CD4-positive, alpha-beta T cell treated with Interleukin-15 for 1 hour (primary cell): ENCODE measurements at regions not wholly inside any gene's neighbourhood (a gene's known extent, or its start where the extent isn't known, plus 50 kb on each side); places are given as distances from the start of the nearest gene placed in this dataset.
"Not testable (repeated sequence)": the region's sequence is repeated elsewhere in the genome, so short reads cannot be mapped to it uniquely, and the experiment has no call there.

Source experiments
- DNase-seq: peaks from one replicate; pipeline ENCODE4 v3.0.0-alpha.2; 2020

DNA sequence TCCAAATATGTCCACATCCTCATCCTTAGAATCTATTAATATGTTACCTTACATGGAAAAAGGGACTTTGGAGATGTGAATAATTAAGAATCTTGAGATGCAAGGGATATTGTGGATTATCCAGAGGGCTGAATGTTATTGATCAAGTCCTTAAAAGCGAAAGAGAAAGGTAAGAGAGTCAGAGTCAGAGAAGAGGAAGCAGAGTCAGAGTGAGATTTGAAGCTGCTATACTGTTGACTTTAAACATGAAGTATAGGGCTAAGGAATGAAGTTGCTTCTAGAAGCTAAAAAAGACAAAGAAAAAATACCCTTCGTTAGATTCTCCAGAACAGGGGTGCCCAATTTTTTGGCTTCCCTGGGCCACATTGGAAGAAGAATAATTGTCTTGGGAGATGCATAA, 627.2 kb upstream of the SLITRK6 start:
- DNase-seq, result no peak

DNA sequence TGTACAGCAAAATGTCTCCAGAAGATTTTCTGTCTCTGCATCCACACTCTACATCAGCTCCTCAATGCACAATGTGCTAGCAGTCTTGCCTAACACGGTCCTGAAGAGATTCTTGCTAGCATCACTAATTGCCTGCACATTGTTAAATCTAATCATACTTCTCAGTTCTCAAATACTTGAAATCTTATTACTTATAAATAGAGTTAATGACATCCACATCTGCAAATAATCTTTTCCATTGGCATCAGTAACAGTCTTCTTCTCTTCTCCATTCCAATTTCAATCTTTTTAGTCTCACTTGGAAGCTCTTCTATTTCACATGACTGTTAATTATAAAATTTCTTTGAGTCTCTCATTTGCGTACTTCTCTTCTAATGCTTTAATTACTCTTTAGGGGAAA, 630.5 kb upstream of the SLITRK6 start:
- no peak for DNase-seq

DNA sequence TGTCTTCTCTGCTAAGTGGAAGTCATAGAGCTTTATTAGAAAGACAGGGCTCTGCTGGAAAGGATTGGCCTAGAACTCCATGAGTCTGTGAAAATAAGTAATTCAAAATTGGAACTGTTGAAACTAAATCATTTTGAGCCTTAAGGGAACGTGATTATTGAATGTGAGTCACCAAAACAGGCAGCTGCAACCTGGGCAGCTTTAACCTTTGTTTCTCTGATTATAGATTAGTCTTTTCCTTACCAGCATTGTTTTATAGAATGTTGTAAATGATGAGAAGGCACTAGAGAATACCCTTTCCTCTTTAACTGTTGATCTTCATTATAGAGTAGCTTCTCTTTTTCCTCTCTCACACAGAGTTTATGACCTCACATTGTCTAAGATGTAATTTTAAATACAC, 638.8 kb upstream of the SLITRK6 start:
- DNase-seq, result no peak

DNA sequence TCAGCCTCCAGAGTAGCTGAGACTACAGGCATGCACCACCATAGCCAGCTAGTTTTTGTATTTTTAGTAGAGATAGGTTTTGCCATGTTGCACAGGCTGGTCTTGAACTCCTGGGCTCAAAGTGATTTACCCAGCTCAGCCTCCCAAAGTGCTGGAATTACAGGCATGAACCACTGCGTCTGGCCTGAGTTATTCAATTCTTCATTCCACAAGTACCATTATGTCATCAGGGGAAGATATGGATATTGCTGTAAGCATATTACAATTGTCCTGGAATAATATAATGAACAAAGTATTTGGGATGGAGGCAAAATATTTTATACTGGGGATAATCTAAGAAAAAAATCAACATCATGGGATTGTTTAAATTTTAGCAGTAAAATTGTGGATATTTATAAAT, 646.0 kb upstream of the SLITRK6 start:
- DNase-seq, result no peak

DNA sequence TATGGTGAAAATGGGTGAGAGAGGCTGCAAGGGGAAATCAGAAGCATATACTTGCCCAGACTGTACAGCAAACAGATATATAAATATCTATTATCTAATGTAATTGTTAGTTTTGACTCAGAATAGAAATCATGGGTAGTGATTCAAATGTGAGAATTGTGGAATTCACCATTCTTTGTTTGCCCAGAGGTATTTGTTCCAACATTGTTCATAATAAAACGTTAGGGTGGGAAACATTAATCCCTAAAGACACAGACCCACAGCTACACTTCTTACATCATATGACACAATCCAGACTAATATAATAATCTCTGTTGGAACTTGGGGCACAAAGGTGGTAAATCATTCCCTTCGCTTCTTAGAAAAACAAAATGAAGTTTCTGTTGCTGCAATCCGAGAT, 646.5 kb upstream of the SLITRK6 start:
- DNase-seq, result no peak

DNA sequence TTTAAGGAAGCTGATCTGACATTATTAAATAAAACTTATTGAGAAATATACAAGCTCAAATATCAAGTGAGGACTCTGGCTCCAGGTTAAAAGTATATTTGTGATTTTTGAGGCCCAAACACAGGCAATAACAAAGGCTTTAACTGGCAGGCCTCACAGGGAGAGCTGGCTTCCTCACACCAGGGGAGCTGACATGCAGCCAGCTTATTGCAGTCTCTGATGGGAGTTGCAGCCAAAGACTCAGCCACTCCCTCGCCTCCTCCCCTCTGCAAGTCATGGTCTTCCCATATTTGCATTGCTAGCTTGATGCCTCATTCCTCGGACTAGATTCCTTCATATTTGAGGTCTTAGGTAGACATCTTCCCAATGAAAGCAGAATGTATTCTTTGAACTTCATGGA, 647.1 kb upstream of the SLITRK6 start:
- DNase-seq, result no peak

DNA sequence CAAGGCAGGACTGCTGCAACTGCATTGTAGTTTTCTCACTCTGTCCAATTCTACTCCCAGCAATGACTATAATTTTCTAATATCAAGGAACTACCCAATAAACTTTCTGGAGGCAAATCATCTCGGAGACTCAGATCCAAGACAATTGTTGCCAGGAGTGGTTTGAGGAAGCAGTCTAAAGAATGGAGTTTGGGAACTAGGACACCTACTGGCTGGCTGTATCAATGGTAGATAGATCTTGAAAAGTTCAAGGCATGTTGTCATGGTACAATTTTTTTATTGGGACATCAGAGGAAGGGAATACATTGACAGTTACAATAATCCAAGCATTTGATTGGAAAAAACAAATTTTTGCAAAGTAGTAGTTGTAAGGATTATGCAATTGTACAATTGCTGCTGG, 648.3 kb upstream of the SLITRK6 start:
- no peak for DNase-seq

DNA sequence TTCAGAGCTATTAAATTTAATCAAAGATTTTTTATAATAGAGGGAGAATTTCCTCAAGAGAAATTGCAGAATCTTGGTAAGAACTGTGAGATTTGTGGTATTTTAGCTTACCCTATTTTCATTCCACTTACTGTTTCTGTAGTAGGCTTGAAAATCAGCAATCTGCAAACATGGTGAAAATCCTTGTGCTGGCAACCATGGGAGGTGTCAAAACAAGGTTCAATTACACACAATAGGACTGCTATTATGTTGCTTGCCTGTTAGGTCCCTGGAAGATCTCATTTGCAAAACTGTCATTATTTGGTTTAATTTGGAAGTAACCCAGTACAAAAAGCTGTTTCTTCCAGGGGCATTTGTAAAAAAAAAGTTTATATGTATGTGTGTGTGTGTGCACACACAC, 662.8 kb upstream of the SLITRK6 start:
- no peak for DNase-seq

DNA sequence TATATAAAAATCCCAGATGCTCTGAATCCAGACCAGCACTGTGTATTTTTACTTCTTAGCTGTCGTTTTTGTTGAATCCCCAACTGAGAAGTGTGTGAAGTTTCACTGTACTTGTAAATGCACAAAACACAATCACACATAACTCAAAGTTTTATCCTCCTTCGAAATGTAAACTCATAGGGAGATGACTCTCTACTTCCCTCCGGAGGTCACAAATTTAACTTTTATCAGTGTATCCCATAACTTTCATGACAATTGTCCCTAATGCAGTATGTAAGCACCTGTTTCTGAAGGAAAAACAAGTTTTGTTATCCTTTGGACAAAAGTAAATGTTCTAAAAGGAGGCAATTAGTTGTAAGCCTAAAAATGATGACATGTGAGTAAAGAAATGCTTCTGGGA, 665.0 kb upstream of the SLITRK6 start:
- no peak for DNase-seq

DNA sequence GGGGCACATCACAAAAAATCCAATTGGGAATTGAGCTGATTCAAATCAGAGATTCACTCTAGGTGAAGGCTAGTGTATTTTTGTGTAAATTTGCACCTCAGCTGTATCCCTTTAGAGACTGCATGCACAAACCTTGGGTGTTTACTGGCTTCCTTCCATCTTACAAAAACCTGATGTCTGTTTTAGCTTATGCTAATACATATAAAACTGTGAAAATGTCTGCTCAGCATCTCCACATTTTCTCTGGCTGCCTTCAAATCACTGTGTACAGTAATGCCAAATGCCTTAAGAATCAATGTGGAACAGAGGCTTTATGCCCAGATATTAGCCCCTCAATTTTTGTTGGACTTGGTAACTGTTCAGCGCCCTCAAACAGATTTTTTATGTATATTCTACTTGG, 675.8 kb upstream of the SLITRK6 start:
- DNase-seq, result no peak

DNA sequence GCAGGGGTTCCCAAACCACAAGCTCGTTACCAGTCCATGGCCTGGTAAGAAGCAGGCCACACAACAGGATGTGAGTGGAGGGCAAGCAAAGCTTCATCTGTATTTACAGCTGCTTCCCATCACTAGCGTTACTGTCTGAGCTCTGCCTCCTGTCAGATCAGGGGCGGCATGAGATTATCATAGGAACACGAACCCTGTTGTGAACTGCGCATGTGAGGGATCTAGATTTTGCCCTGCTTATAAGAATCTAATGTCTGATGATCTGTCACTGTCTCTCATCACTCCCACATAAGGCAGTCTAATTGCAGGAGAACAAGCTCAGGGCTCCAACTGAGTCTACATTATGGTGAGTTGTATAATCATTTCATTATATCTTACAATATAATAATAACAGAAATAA, 677.4 kb upstream of the SLITRK6 start:
- DNase-seq, result no peak

DNA sequence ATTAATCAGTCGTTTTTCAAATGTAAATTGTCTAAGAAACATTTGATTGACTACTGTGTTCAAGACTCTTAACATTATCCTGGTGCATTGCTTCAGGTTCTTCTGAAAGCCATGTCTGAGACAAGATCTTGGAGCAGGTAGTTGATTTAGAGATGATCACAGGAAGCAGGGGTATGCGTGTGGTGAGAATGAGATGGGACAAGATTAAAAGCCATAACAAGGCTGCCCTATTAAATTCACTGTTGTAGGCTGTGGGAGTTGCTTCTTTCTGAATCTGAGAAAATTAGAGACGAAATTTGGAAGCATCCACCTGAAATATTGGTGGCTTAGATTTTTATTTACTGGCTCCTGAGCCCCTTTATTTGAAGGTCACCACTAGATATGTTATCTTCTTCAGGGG, 687.4 kb upstream of the SLITRK6 start:
- no peak for DNase-seq

DNA sequence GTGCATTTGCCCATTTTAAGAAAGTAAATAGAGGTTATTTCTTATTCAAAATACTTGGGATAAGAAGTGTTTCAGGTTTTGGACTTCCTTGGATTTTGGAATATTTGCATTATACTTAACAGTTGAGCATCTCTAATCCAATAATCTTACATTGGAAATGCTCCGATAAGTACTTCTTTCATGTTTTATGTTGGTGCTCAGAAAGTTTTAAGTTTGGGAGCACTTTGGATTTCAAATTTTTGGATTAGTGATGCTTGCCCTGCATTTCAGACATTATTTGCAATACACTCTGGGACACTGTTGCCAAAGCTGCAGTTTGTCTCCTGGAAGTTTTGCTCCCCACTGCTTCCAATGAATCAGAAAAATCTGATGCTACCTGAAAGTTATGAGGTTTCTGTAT, 691.9 kb upstream of the SLITRK6 start:
- no peak for DNase-seq

DNA sequence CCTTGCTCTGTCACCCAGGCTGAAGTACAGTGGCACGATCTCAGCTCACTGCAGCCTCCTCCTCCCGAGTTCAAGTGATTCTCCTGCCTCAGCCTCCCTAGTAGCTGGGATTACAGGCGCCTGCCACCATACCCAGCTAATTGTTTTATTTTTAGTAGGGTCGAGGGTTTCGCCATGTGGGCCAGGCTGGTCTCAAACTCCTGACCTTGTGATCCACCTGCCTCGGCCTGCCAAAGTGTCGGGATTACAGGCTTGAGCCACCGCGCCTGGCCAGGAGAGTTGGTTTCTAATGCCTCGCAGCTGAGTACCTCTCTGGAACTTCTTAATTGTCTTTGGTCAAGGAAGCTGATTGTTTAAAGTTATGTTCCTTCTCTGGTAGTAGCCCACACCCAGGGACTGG, 702.7 kb upstream of the SLITRK6 start:
- not testable (repeated sequence) for DNase-seq

DNA sequence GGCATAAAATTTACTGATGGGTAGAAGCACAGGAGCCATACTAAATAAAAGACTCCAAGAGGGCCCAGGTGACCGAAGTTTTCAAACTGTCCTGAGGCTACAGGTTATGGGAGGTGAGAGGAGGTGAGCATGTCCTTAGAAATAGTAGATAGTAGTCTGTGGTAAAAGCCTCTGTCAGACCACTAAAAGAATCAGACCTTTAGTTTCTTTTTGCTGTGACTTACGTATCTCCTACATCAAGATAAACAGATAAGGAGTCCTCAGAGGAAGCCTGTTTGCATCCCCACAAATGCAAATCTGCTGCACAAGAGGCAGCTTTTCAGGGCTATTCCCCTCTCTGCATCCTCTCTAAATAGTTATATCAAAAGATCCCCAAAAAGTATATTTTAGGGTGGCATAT, 711.6 kb upstream of the SLITRK6 start:
- DNase-seq, result no peak

DNA sequence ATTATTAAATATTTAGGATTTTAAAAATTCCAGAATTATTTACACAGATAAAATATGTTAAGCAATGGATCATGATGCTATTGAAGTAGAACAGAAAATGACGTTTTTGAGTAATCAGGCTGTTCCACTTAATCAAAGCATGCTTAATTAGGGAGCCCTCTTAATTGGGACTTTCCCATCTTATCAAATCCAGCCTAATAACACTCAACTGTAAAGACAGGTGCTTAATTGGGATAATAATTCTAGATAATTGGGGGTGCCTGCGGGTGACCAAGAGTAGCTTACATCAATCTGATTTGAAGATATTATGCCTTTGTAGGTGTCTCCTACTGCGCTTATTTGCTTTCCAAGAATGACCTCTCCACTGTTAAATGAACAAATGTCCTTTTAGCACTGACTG, 742.2 kb upstream of the SLITRK6 start:
- DNase-seq, result no peak

DNA sequence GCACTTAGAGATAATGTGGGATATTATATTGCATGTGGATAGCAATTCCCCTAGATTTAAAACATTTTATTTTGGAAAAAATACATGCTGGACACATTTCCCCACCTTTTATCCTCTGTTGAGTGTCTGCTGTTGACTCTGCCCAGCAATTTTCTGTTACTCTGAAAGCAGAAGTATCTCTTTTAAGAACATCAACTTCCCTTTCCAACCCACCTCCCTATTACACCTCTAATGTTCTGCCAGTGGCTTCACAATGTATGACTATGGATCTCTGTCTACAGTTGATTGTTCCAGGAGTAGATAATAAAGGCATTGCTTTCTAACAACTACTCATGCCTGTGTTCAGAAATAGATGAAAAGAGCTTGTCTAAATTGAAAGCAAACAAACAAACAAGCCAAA, 754.8 kb upstream of the SLITRK6 start:
- no peak for DNase-seq

DNA sequence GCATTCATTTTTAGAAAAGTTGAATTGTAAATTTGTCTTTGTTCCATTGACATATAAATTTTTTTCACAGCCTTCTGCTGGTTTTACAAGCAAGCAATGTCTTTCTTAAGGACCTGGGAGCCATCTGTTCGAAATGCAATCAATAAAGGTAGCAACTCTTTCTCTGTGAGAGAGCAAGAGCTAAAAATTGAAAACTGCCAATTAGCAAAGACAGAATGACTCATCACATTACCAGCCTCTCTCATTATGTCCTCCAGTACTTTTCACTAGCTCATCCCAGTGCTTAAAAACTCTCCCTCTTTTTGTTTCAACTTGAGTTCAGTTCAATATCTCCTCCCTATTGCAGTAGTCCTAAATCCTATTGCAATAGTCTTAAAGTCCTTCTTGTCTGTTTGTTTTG, 760.7 kb upstream of the SLITRK6 start:
- DNase-seq, result no peak

DNA sequence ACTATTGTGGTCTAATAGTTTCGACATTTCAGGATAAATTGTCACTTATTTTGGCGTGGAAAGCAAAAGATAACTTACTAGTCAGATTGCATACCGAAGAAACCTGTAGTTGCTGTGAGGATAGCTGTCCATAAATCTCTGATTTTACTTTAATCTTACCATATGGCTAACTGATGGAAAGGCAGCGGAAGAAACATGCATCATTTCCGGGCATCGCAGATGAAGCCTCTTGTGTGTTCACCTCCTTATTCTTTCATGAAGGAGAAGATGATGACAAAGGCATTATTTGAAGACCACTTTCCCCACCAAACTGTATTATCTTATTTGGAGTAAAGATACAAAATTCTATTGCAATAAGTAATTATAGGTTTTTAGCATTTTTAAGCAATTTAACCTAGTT, 763.6 kb upstream of the SLITRK6 start:
- no peak for DNase-seq

DNA sequence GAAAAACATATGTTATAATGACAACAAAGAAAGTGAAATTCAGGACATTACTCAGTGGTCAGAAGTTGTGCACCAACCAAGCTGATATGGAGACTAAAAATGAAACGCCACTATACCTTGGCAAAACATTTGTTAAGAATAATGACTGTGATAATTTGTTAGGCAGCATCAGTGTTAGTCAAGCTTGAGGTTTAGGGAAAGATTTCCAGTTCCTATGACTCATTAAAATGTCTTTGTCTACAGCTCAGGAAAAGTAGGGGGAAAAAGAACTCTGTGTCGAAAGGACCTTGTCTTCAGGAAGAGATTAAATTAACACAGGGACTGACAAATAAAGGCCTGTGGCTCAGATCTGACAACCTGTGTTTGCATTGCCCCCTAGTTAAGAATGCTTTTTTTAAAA, 764.1 kb upstream of the SLITRK6 start:
- DNase-seq, result no peak

DNA sequence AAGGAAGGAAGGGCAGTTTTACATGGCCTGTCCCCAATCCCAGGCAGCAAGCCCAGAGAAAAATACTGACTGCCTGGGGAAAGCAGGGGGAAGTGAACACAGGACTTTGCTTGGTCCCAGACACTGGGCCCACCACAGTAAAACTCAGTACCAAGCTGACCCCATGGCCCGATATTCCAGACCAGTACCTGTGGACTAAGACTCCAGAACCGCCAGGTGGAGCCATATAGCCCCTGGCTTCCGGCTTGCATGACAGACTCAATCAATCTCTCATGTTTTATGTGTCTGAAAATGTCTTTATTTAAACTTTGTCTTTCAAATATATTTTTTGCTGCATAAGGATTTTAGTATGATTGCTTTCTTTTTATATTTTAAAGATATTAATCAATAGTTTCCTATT, 767.9 kb upstream of the SLITRK6 start:
- no peak for DNase-seq

DNA sequence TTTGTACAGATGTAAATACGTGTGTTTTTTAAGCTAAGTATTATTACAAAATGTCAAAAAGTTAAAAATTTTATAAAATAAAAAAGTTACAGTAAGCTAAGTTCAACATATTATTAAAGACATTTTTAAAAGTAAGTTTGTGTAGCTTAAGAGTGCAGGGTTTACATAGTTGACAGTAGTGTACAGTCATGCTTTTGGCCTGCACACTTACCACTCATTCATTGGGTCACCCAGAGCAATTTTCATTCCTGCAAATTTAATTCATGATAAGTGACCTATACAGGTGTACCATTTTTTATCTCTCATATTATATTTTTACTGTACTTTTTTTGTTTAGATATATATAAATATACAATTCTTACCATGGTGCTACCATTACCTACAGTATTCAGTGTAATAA, 769.9 kb upstream of the SLITRK6 start:
- no peak for DNase-seq

DNA sequence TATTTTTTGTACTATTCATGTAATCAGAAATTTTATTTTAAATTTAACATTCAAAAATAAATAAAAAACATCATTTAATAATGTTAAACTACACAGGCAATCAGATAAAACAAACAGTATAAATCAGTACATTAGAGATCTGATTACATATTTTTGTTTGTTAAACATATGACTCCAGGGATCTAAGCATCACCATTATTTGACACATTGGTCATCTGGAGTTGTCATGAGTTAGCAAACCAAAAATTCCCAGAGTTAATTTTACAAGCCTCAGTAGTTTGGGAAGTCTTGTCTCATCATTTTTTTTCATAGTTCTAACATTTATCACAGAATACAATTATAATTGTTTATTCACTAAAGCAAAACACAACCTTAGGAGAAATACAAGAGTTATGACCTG, 770.8 kb upstream of the SLITRK6 start:
- no peak for DNase-seq

DNA sequence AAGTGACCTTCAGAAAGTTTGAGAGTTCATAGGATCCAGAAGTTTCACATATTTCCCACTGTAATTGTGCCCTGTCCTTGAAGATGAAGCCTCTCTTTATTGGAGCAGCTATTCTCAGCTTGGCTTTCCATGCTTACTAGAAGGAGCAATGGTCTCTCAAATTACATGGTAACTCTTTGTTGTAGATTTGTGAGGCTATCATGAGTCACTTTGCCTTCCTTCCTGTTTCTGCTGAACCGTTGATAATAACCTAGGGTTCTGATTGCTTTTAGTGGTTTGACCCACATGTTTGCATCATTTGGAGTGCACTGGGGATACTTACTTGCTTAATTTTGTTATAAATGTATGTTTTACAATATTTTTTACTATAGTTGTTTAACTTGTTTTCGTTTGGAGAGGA, 772.9 kb upstream of the SLITRK6 start:
- no peak for DNase-seq

DNA sequence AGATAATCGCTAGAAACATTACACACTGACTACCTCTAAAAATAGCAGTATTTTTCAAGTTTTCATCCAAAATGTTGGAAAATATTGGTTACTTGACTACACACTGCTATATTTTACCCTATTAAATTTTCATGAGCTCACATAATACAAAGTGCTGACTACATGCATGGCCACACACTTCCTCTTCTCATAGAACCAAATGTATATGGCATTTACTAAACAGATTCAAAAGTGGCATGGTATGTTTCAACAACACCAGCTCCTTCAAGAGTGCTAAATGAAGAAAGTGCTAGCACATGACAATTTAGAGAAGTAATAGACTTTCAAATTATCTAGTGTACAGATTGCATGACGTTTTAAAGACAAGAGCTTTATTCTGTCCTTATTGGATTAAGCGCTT, 780.4 kb upstream of the SLITRK6 start:
- DNase-seq, result no peak

DNA sequence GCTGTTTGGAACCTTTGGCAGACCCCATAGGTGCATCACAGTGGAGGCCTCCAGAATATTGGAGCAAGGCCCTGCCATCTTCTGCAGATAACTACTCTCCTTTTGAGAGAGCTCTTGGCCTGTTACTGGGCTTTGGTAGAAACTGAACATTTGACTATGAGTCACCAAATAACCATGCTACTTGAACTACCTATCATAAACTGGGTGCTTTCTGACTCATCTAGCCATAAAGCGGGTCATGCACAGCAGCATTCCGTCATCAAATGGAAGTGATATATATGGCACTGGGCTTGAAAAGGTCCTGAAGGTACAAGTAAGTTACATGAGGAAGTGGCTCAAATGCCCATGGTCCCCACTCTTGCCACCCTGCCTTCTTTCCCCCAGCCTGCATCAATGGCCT, 782.5 kb upstream of the SLITRK6 start:
- DNase-seq, result no peak

DNA sequence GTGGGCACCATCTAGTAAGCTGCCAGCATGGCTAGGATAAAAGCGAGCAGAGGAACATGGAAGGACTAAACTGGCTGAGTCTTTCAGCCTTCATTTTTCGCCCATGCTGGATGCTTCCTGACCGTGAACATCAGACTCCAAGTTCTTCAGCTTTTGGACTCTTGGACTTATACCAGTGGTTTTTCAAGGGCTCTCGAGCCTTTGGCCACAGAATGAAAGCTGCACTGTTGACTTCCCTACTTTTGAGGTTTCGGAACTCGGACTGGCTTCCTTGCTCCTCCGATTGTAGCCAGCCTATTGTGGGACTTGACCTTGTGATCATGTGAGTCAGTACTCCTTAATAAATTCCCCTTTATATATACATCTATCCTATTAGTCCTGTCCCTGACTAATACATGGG, 785.1 kb upstream of the SLITRK6 start:
- DNase-seq, result no peak
